ENCODE measurements at regions not wholly inside any gene's neighbourhood (a gene's known extent, or its start where the extent isn't known, plus 50 kb on each side); places are given as distances from the start of the nearest gene placed in this dataset.
A peak's percentile ranks its signal among the peaks of the same experiment; 100 is the strongest.

DNA sequence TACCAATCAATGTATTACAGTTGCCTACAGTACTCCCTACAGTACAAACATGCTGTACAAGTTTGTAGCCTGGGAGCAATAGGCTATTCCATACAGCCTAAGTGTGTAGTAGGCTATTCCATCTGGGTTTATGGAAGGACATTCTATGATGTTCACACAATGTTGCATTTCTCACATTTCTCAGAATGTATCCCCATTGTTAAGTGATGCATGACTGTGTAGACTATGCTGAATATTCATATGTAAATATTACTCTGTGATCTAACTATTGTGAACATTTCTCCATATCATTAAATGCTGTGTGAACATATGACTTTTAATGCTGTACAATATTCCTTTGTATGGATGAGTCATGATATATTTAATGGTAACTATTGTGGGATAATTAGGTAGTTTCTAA lies 139.2 kb upstream of the ADAMTS9 start:
- H3K27me3 ChIP-seq (ENCODE audit: insufficient read depth, low read length): no peaks in the 10 kb centered on the region
- no peak overlapping the region for H2AFZ ChIP-seq (ENCODE audit: low read depth, low read length)
- no peaks in the 10 kb centered on the region for H4K20me1 ChIP-seq (ENCODE audit: insufficient read depth, low read length)
- no peaks in the 10 kb centered on the region for H3K27me3 Mint-ChIP-seq (ENCODE audit: low read depth, unreplicated experiment)
- H3K9ac ChIP-seq (ENCODE audit: low read length): no peak overlapping the region
- H3K36me3 Mint-ChIP-seq (ENCODE audit: low read depth, unreplicated experiment): no peaks in the 10 kb centered on the region
- no peaks in the 10 kb centered on the region for H3K9me3 ChIP-seq (ENCODE audit: insufficient read depth, low read depth, low read length)
- H3K4me1 ChIP-seq (ENCODE audit: insufficient read depth, low read length): no peaks in the 10 kb centered on the region
- no peak overlapping the region for H3K4me3 ChIP-seq (ENCODE audit: insufficient read depth, low read depth, low read length)
- H3K27ac ChIP-seq (ENCODE audit: low read depth, low read length): no peak overlapping the region
- H3K79me2 ChIP-seq (ENCODE audit: insufficient read depth, low read length): no peaks in the 10 kb centered on the region
- DNase-seq (ENCODE audit: low read depth) (no peak), FAIRE-seq (no peak)
- H3K4me1 Mint-ChIP-seq (ENCODE audit: low read depth, unreplicated experiment): peaks cover 6% of the 10 kb centered on the region
- no peak overlapping the region for H3K27ac Mint-ChIP-seq (ENCODE audit: unreplicated experiment)
- H3K9me3 Mint-ChIP-seq (ENCODE audit: unreplicated experiment): no peaks in the 10 kb centered on the region
- H3K36me3 ChIP-seq (ENCODE audit: insufficient read depth, low read length): no peaks in the 10 kb centered on the region
- no peak overlapping the region for H3K4me3 Mint-ChIP-seq (ENCODE audit: unreplicated experiment)
- TF ChIP-seq EZH2 (IDR thresholded peaks at IDR 0.05; ENCODE audit: insufficient read depth, low read length): no peak
- TF ChIP-seq, protein P1, sequence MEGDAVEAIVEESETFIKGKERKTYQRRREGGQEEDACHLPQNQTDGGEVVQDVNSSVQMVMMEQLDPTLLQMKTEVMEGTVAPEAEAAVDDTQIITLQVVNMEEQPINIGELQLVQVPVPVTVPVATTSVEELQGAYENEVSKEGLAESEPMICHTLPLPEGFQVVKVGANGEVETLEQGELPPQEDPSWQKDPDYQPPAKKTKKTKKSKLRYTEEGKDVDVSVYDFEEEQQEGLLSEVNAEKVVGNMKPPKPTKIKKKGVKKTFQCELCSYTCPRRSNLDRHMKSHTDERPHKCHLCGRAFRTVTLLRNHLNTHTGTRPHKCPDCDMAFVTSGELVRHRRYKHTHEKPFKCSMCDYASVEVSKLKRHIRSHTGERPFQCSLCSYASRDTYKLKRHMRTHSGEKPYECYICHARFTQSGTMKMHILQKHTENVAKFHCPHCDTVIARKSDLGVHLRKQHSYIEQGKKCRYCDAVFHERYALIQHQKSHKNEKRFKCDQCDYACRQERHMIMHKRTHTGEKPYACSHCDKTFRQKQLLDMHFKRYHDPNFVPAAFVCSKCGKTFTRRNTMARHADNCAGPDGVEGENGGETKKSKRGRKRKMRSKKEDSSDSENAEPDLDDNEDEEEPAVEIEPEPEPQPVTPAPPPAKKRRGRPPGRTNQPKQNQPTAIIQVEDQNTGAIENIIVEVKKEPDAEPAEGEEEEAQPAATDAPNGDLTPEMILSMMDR (IDR thresholded peaks at IDR 0.05; ENCODE audit: insufficient read depth, low read depth, low read length): no peak
- no peak overlapping the region for H3K4me2 ChIP-seq (ENCODE audit: low read length)

DNA sequence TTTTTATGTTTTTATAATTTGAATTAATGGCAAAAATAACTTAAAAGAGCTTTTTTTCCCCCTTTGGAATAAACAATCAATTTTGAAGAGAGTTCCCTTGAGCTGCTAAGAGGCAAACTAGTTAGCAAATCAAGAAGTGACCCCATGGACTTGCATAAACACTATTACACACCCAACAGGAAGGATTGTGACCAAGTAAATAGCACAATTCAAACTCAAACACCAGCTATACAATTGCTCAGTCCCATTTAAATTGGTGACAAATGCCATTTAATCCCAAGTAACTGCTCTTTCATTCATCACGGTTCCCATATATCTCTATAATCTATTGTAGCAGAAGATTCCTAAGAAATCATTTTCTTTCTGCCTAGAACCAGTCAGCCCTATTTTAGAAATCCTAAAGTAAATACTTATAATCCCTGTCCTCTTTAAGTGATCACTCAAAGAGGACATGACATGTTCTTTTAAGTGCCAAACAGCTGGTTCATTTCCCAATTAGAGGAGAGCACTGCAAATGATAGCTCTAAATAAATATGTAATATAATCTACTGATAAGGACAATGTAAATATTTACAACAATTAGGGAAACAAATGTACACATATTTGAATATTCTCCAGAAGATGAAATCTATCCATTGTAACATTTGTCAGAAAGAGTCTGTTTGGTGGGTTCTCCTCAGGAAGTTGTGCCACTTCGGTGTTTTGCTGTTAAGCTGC lies 137.8 kb upstream of the ADAMTS9 start:
- no peak overlapping the region for H3K4me2 ChIP-seq (ENCODE audit: low read length)
- no peaks in the 10 kb centered on the region for H4K20me1 ChIP-seq (ENCODE audit: insufficient read depth, low read length)
- Mint-ChIP-seq H3K27me3 (ENCODE audit: low read depth, unreplicated experiment) (no peaks in the 10 kb centered on the region), H3K9me3 (ENCODE audit: unreplicated experiment) (no peaks in the 10 kb centered on the region), H3K36me3 (ENCODE audit: low read depth, unreplicated experiment) (no peaks in the 10 kb centered on the region), H3K4me1 (ENCODE audit: low read depth, unreplicated experiment) (peaks cover 6% of the 10 kb centered on the region), H3K4me3 (ENCODE audit: unreplicated experiment) (no peak overlapping the region), H3K27ac (ENCODE audit: unreplicated experiment) (no peak overlapping the region)
- H3K9me3 ChIP-seq (ENCODE audit: insufficient read depth, low read depth, low read length): no peaks in the 10 kb centered on the region
- DNase-seq (ENCODE audit: low read depth): no peak
- no peak for TF ChIP-seq EZH2 (IDR thresholded peaks at IDR 0.05; ENCODE audit: insufficient read depth, low read length)
- TF ChIP-seq, protein P1 (IDR thresholded peaks at IDR 0.05; ENCODE audit: insufficient read depth, low read depth, low read length): no peak
- H3K27ac ChIP-seq (ENCODE audit: low read depth, low read length): no peak overlapping the region
- H3K4me1 ChIP-seq (ENCODE audit: insufficient read depth, low read length): no peaks in the 10 kb centered on the region
- FAIRE-seq: no peak
- no peaks in the 10 kb centered on the region for H3K79me2 ChIP-seq (ENCODE audit: insufficient read depth, low read length)
- no peak overlapping the region for H3K9ac ChIP-seq (ENCODE audit: low read length)
- H2AFZ ChIP-seq (ENCODE audit: low read depth, low read length): no peak overlapping the region
- no peak overlapping the region for H3K4me3 ChIP-seq (ENCODE audit: insufficient read depth, low read depth, low read length)
- H3K36me3 ChIP-seq (ENCODE audit: insufficient read depth, low read length): no peaks in the 10 kb centered on the region
- no peaks in the 10 kb centered on the region for H3K27me3 ChIP-seq (ENCODE audit: insufficient read depth, low read length)

DNA sequence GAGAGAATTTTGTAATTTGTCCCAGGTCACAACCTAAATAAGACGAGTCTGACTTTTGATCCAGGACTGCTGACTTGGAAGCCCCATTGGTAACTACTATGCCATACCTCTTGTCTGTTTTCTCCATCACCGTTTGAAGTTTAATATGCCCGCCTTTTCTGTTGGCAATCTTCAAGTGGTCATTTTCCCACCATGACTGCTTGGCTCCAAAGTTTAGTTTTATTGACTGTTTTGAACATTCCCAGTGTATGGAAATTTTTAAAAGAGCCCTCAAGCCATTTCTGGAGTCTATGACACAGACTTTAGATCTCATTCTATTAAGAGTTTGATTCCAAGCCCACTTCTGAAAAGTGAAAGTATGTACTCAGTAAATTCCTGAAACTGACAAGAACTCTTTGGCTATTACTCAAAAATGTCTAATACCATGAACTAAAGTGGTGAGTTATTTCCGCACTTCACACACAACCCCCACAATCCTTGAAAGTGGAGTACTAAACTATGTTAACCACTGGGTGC lies 136.7 kb upstream of the ADAMTS9 start:
- DNase-seq (ENCODE audit: low read depth): peak; percentile 48
- Histone ChIP-seq H3K36me3 (ENCODE audit: insufficient read depth, low read length) (no peaks in the 10 kb centered on the region), H2AFZ (ENCODE audit: low read depth, low read length) (no peak overlapping the region), H3K4me2 (ENCODE audit: low read length) (no peak overlapping the region), H4K20me1 (ENCODE audit: insufficient read depth, low read length) (no peaks in the 10 kb centered on the region), H3K9ac (ENCODE audit: low read length) (no peak overlapping the region), H3K27ac (ENCODE audit: low read depth, low read length) (no peak overlapping the region), H3K27me3 (ENCODE audit: insufficient read depth, low read length) (no peaks in the 10 kb centered on the region), H3K4me3 (ENCODE audit: insufficient read depth, low read depth, low read length) (no peak overlapping the region), H3K4me1 (ENCODE audit: insufficient read depth, low read length) (no peaks in the 10 kb centered on the region), H3K79me2 (ENCODE audit: insufficient read depth, low read length) (no peaks in the 10 kb centered on the region), H3K9me3 (ENCODE audit: insufficient read depth, low read depth, low read length) (no peaks in the 10 kb centered on the region)
- Mint-ChIP-seq H3K27me3 (ENCODE audit: low read depth, unreplicated experiment) (no peaks in the 10 kb centered on the region), H3K9me3 (ENCODE audit: unreplicated experiment) (no peaks in the 10 kb centered on the region), H3K27ac (ENCODE audit: unreplicated experiment) (no peak overlapping the region), H3K36me3 (ENCODE audit: low read depth, unreplicated experiment) (no peaks in the 10 kb centered on the region), H3K4me1 (ENCODE audit: low read depth, unreplicated experiment) (peaks cover 6% of the 10 kb centered on the region), H3K4me3 (ENCODE audit: unreplicated experiment) (no peak overlapping the region)
- TF ChIP-seq EZH2 (IDR thresholded peaks at IDR 0.05; ENCODE audit: insufficient read depth, low read length): no peak
- TF ChIP-seq, protein P1 (IDR thresholded peaks at IDR 0.05; ENCODE audit: insufficient read depth, low read depth, low read length): no peak
- no peak for FAIRE-seq
